T-cell (primary cell): ENCODE measurements at regions not wholly inside any gene's neighbourhood (a gene's known extent, or its start where the extent isn't known, plus 50 kb on each side); places are given as distances from the start of the nearest gene placed in this dataset.

Experiments used
- ATAC-seq, 4 experiments: fragments of 200-7000 bp in 3 of 4; fragments of 150-1000 bp in 1 of 4; cut with Tn5 transposase; replicated peaks in 1 of 4; 1 replicate in 3 of 4; 2 replicates in 1 of 4; pipeline ENCODE4 v1.10.0; 2021; ENCODE audit warnings: moderate library complexity in 3 of 4, mild to moderate bottlenecking in 2 of 4, moderate number of reproducible peaks in 1 of 4
- CTCF ChIA-PET, 2 donors: fragments of 300-600 bp; sonication (Branson Sonifier 250); formaldehyde crosslinking; loops; one replicate each; lab custom pipeline; 2022; ENCODE audit warnings: antibody characterized with exemption in 2 of 2; lab: Charles Lee
- POLR2A ChIA-PET, 2 donors: fragments of 300-600 bp; sonication (Branson Sonifier 250); formaldehyde crosslinking; loops; one replicate each; lab custom pipeline; 2022; ENCODE audit warnings: antibody characterized with exemption in 2 of 2; lab: Charles Lee
- DNase-seq, 35 experiments: peaks; one replicate each; pipeline versions ENCODE4 v3.0.0 to v3.0.0-alpha.2; 2013 to 2023
- H3K27ac ChIP-seq: one replicate; pipeline ENCODE4 v1.5.1; 2013; ENCODE audit warnings: low read length
- H3K27me3 ChIP-seq, 2 experiments: replicated peaks in 1 of 2; 1 replicate in 1 of 2; 2 replicates in 1 of 2; pipeline versions ENCODE4 v1.6.1 to v1.7.0; 2013; ENCODE audit warnings: low read length in 1 of 2, mixed read lengths in 1 of 2; ENCODE audit not compliant: control insufficient read depth in 2 of 2, insufficient read depth in 2 of 2; ENCODE audit errors: extremely low read depth in 1 of 2
- H3K36me3 ChIP-seq, 2 donors: 1 replicate in 1 of 2; 2 replicates in 1 of 2; pipeline versions ENCODE4 v1.6.1 to v1.7.0; 2013; ENCODE audit warnings: low read length in 1 of 2; ENCODE audit not compliant: control insufficient read depth in 2 of 2, insufficient read depth in 1 of 2; ENCODE audit errors: extremely low read depth in 1 of 2
- H3K4me1 ChIP-seq, 2 experiments: 1 replicate in 1 of 2; 2 replicates in 1 of 2; pipeline versions ENCODE4 v1.6.1 to v1.7.0; 2013; ENCODE audit warnings: low read length in 2 of 2, mixed read lengths in 1 of 2; ENCODE audit not compliant: insufficient read depth in 2 of 2, control insufficient read depth in 1 of 2; ENCODE audit errors: extremely low read depth in 1 of 2
- H3K4me3 ChIP-seq, 2 donors: 1 replicate in 1 of 2; 2 replicates in 1 of 2; pipeline versions ENCODE4 v1.5.1 to v1.7.0; 2013; ENCODE audit warnings: mild to moderate bottlenecking in 2 of 2, low read length in 1 of 2, moderate library complexity in 1 of 2; ENCODE audit not compliant: control insufficient read depth in 1 of 2; ENCODE audit errors: extremely low read depth in 1 of 2
- H3K9me3 ChIP-seq: 2 replicates; pipeline ENCODE4 v1.7.0; 2013
- H3K27ac Mint-ChIP-seq, 2 donors: one replicate each; pipeline ENCODE4 v1.8.0; 2020 to 2021; ENCODE audit warnings: mild to moderate bottlenecking in 2 of 2, mixed read lengths in 2 of 2
- H3K27me3 Mint-ChIP-seq, 2 donors: one replicate each; pipeline ENCODE4 v1.8.0; 2021 to 2022; ENCODE audit warnings: mixed read lengths in 2 of 2
- H3K36me3 Mint-ChIP-seq: one replicate; pipeline ENCODE4 v1.8.0; 2021; ENCODE audit warnings: mixed read lengths
- H3K4me1 Mint-ChIP-seq, 3 donors: one replicate each; pipeline ENCODE4 v1.8.0; 2020 to 2022; ENCODE audit warnings: mixed read lengths in 3 of 3, mild to moderate bottlenecking in 1 of 3
- H3K4me3 Mint-ChIP-seq, 3 donors: one replicate each; pipeline ENCODE4 v1.8.0; 2020 to 2022; ENCODE audit warnings: mild to moderate bottlenecking in 3 of 3, mixed read lengths in 3 of 3, moderate library complexity in 3 of 3
- H3K9me3 Mint-ChIP-seq, 3 donors: one replicate each; pipeline ENCODE4 v1.8.0; 2020 to 2022; ENCODE audit warnings: mixed read lengths in 3 of 3
- WGBS: methylation state at CpG from one replicate; pipeline ENCODE4 v1.1.5; 2013; ENCODE audit warnings: missing lambda C conversion rate; ENCODE audit not compliant: insufficient coverage; 5-methylcytosine and 5-hydroxymethylcytosine counted together

DNA sequence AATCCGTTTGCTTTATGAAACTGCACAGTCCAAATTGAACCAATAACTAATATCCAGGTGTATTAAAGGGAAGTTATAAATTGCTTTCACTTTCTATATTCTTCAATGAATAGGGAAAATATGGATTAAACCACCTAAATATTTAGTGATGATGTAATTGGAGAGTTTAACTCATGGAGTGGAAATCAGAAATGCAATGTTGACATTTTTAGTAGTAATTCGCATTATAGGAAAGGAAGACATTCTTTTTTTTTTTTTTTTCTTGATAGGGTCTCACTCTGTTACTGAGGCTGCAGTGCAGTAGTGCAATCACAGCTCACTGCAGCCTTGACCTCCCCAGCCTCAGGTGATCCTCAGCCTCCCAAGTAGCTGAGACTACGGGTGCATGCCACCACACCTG, 321.9 kb downstream of the RNF144A start:
- ATAC-seq = no peak
- no peak for DNase-seq
- Mint-ChIP-seq H3K36me3 (peaks cover 4% of the 10 kb centered on the region), H3K4me3 (no peak overlapping the region), H3K9me3 (no peaks in the 10 kb centered on the region), H3K27me3 (no peaks in the 10 kb centered on the region), H3K27ac (no peak overlapping the region), H3K4me1 (peaks cover 0 to 9% (median 0%) of the 10 kb centered on the region in 3 donors)
- H3K36me3 ChIP-seq = no peaks in the 10 kb centered on the region
- no peaks in the 10 kb centered on the region for H3K27me3 ChIP-seq
- CTCF ChIA-PET = no interaction called here
- H3K27ac ChIP-seq = no peak overlapping the region
- H3K4me3 ChIP-seq = no peak overlapping the region
- H3K4me1 ChIP-seq = no peaks in the 10 kb centered on the region
- POLR2A ChIA-PET = no interaction called here
- H3K9me3 ChIP-seq = no peaks in the 10 kb centered on the region
- 100% methylated on average over 1 of the region's 3 CpGs for WGBS

DNA sequence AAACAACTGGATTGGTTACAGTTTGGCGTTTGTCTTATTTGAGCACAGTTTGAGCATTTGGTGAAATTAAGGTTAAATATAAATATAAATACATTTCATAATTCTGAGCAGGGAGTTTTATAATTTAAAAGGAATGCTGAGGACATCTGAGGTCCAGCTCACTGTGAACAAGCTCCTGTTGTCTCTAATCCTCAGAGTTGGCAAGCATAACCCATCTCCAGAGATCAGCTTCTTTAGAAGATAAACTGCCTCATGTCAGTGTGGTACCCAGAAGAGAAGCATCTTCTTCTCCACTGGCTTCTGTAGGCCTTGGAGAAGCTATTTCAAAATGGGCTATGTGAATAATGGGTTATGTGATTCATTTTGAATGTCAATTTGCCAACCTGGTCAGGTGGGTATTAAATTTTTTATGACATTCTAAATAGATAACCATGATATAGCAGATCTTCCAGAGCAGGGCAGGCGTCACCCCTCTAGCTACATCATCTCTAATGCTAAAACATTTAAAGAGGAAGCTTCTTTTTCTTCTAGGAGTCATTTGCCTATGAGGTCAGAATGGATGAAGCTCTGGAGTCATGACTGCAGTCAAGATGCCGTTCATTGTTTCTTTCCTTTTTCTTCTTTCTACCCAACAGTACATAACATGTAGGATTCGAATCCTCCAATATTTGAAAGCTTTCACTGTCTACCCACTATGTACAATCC, 324.0 kb downstream of the RNF144A start:
- peaks cover 0 to 9% (median 0%) of the 10 kb centered on the region in 3 donors for H3K4me1 Mint-ChIP-seq
- DNase-seq (no peak), ATAC-seq (no peak)
- H3K36me3 Mint-ChIP-seq = peaks cover 4% of the 10 kb centered on the region
- no peak overlapping the region for H3K27ac Mint-ChIP-seq
- H3K27me3 Mint-ChIP-seq = no peaks in the 10 kb centered on the region
- ChIA-PET POLR2A (interaction anchor here in 1 of 2 donors (0.6 kb wide), 1 partner anchor 142 kb away, joined by 3 read pairs; no protein-coding TSS in a partner anchor), CTCF (no interaction called here)
- Histone ChIP-seq H3K36me3 (no peaks in the 10 kb centered on the region), H3K27ac (no peak overlapping the region), H3K27me3 (no peaks in the 10 kb centered on the region), H3K4me3 (no peak overlapping the region), H3K4me1 (no peaks in the 10 kb centered on the region), H3K9me3 (no peaks in the 10 kb centered on the region)
- H3K4me3 Mint-ChIP-seq = no peak overlapping the region
- WGBS = 100% methylated on average over 1 of the region's 4 CpGs
- H3K9me3 Mint-ChIP-seq = no peaks in the 10 kb centered on the region

GRCh38 chr2:7242189-7242867, 325.1 kb downstream of the RNF144A start:
- WGBS = 77% methylated on average over 5 of the region's 5 CpGs
- Mint-ChIP-seq H3K27ac (no peak overlapping the region), H3K4me3 (no peak overlapping the region), H3K36me3 (peaks cover 4% of the 10 kb centered on the region), H3K9me3 (no peaks in the 10 kb centered on the region), H3K27me3 (no peaks in the 10 kb centered on the region), H3K4me1 (peaks cover 0 to 9% (median 0%) of the 10 kb centered on the region in 3 donors)
- H3K27ac ChIP-seq = no peak overlapping the region
- H3K27me3 ChIP-seq = no peaks in the 10 kb centered on the region
- no peak overlapping the region for H3K4me3 ChIP-seq
- no peaks in the 10 kb centered on the region for H3K4me1 ChIP-seq
- POLR2A ChIA-PET = interaction anchor here in 1 of 2 donors (0.5 kb wide), 1 partner anchor 303 kb away, joined by 3 read pairs; no protein-coding TSS in a partner anchor
- CTCF ChIA-PET = no interaction called here
- H3K9me3 ChIP-seq = no peaks in the 10 kb centered on the region
- H3K36me3 ChIP-seq = no peaks in the 10 kb centered on the region
- DNase-seq (no peak), ATAC-seq (no peak)

DNA sequence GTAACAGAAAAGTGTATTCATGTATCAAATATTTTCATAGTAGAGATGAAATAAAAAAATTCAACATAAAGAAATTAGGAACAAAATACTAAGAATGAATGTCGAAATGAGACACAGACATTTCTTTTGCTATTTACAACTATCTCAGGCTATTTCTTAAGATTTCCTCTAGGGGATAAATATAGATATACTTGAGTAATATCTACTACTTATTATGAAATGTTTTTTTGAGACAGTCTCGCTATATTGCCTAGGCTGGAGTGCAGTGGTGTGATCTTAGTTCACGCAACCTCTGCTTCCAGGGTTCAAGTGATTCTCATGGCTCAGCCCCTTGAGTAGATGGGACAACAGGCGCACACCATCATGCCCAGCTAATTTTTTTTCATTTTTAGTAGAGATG, 326.1 kb downstream of the RNF144A start:
- CTCF ChIA-PET = no interaction called here
- Histone ChIP-seq H3K9me3 (no peaks in the 10 kb centered on the region), H3K4me1 (no peaks in the 10 kb centered on the region), H3K36me3 (no peaks in the 10 kb centered on the region), H3K27me3 (no peaks in the 10 kb centered on the region), H3K4me3 (no peak overlapping the region), H3K27ac (no peak overlapping the region)
- ATAC-seq (no peak), DNase-seq (no peak)
- H3K4me3 Mint-ChIP-seq = no peak overlapping the region
- H3K36me3 Mint-ChIP-seq = peaks cover 2% of the 10 kb centered on the region
- no peaks in the 10 kb centered on the region for H3K27me3 Mint-ChIP-seq
- no CpG with 5 or more reads among the region's 4 CpGs for WGBS
- H3K4me1 Mint-ChIP-seq = peaks cover 0 to 9% (median 0%) of the 10 kb centered on the region in 3 donors
- H3K9me3 Mint-ChIP-seq = no peaks in the 10 kb centered on the region
- POLR2A ChIA-PET = no interaction called here
- no peak overlapping the region for H3K27ac Mint-ChIP-seq

GRCh38 chr2:7256377-7256776, 339.2 kb downstream of the RNF144A start:
- H3K27me3 ChIP-seq = peaks cover 0 to 5% of the 10 kb centered on the region in 2 experiments
- no peaks in the 10 kb centered on the region for H3K4me1 Mint-ChIP-seq
- no peak overlapping the region for H3K27ac ChIP-seq
- H3K36me3 Mint-ChIP-seq = peaks cover 3% of the 10 kb centered on the region
- no peak overlapping the region for H3K27ac Mint-ChIP-seq
- POLR2A ChIA-PET = no interaction called here
- peaks cover 0 to 2% (median 0%) of the 10 kb centered on the region in 3 donors for H3K9me3 Mint-ChIP-seq
- no peaks in the 10 kb centered on the region for H3K4me1 ChIP-seq
- CTCF ChIA-PET = no interaction called here
- no peak overlapping the region for H3K4me3 Mint-ChIP-seq
- WGBS = no CpG with 5 or more reads among the region's 5 CpGs
- DNase-seq = no peak
- H3K36me3 ChIP-seq = no peaks in the 10 kb centered on the region
- no peak overlapping the region for H3K4me3 ChIP-seq
- no peaks in the 10 kb centered on the region for H3K9me3 ChIP-seq
- peaks cover 0 to 3% of the 10 kb centered on the region in 2 donors for H3K27me3 Mint-ChIP-seq
- no peak for ATAC-seq

DNA sequence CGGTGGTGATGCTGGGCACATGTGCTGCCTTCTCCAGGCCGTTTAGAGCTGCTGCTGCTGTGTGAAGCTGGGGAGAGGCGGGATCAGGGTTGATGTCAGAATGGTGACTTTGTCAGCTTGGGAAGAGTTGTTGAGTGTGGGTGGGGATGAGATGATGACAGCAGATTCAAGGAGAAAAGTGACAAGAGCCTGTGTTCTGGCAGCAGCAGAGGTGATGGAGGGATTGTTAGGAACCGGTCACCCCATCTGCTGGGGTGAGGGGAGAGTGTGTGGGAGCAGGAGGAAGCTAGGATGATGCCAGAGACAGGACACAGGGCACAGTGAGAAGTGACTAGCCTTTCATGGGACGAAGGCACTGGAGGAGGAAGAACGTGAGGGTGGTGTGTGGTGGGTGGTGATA, 345.5 kb downstream of the RNF144A start:
- ChIA-PET POLR2A (interaction anchor here in 1 of 2 donors (0.5 kb wide), 1 partner anchor 146 kb away, joined by 3 read pairs; no protein-coding TSS in a partner anchor), CTCF (no interaction called here)
- peaks cover 6 to 13% of the 10 kb centered on the region in 2 donors for H3K27me3 Mint-ChIP-seq
- WGBS = 46% methylated on average over 4 of the region's 6 CpGs
- no peak for DNase-seq
- H3K9me3 Mint-ChIP-seq = no peaks in the 10 kb centered on the region
- no peak overlapping the region for H3K27ac ChIP-seq
- H3K4me3 ChIP-seq = no peak overlapping the region
- no peaks in the 10 kb centered on the region for H3K4me1 ChIP-seq
- H3K9me3 ChIP-seq = no peaks in the 10 kb centered on the region
- peaks cover 0 to 9% of the 10 kb centered on the region in 2 experiments for H3K27me3 ChIP-seq
- H3K36me3 ChIP-seq = no peaks in the 10 kb centered on the region
- ATAC-seq = no peak
- H3K4me3 Mint-ChIP-seq = no peak overlapping the region
- H3K36me3 Mint-ChIP-seq = peaks cover 3% of the 10 kb centered on the region
- H3K4me1 Mint-ChIP-seq = peaks cover 0 to 11% (median 0%) of the 10 kb centered on the region in 3 donors
- no peak overlapping the region for H3K27ac Mint-ChIP-seq
